ENCODE measurements at regions not wholly inside any gene's neighbourhood (a gene's known extent, or its start where the extent isn't known, plus 50 kb on each side); places are given as distances from the start of the nearest gene placed in this dataset.
"Not testable (repeated sequence)": the region's sequence is repeated elsewhere in the genome, so short reads cannot be mapped to it uniquely, and the experiment has no call there.

GRCh38 chr10:44008270-44008916, 359.7 kb upstream of the ZNF32 start:
- DNase-seq (ENCODE audit: low read depth in 3 of 3) = no peak

- no peak for DNase-seq (ENCODE audit: low read depth in 3 of 3)
Measured at GRCh38 chr10:44006771-44007170, 358.1 kb upstream of the ZNF32 start.

- no peak for DNase-seq (ENCODE audit: low read depth in 3 of 3)
Measured at GRCh38 chr10:44005788-44006099, 357.1 kb upstream of the ZNF32 start.

GRCh38 chr10:44004913-44005787, 356.5 kb upstream of the ZNF32 start:
- DNase-seq (ENCODE audit: low read depth in 3 of 3) = no peak

GRCh38 chr10:43998021-43998809, 349.5 kb upstream of the ZNF32 start:
- DNase-seq (ENCODE audit: low read depth in 3 of 3) = no peak

DNA sequence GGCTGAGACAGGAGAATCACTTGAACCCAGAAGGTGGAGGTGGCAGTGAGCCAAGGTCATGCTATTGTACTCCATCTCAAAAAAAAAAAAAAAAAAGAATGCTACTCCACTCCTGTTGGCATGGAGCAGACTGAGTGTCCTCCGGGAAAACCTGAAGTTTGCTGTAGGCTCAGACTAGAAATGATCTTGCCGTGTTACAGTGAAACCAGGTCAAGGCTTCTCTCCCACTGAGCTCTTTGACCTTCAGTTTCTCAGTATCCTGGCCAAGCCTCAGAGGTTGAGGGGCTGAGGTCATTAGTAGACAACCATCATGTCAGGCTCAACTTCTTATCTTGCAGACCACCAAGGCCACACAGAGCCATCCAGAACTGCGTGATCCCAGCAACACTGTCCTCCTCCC, 348.6 kb upstream of the ZNF32 start:
- DNase-seq (ENCODE audit: low read depth in 3 of 3) = no peak

- no peak for DNase-seq (ENCODE audit: low read depth in 3 of 3)
Measured at GRCh38 chr10:43994539-43994938, 345.9 kb upstream of the ZNF32 start.

- DNase-seq (ENCODE audit: low read depth in 3 of 3) = not testable (repeated sequence)
Measured at GRCh38 chr10:43992816-43993215, 344.1 kb upstream of the ZNF32 start.

DNA sequence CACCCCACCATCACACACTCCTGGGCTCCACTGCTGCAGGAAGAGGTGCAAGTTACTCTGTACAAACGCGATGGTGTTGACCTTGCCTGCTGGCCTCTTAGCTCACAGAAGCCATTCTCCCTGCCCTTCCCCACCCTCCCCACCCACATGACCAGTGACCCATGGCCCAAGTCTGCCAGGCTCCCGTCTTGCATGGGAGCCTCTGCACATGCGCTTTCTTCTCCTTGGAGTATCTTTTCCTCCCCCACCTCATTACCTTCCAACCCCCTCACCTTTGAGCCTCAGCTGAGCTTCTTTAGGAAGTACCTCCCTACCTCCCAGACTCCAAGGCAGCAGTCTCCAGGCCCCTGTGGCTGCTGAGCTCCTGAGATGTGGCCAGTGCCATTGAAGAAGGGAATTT, 337.7 kb upstream of the ZNF32 start:
- no peak for DNase-seq (ENCODE audit: low read depth in 3 of 3)

DNA sequence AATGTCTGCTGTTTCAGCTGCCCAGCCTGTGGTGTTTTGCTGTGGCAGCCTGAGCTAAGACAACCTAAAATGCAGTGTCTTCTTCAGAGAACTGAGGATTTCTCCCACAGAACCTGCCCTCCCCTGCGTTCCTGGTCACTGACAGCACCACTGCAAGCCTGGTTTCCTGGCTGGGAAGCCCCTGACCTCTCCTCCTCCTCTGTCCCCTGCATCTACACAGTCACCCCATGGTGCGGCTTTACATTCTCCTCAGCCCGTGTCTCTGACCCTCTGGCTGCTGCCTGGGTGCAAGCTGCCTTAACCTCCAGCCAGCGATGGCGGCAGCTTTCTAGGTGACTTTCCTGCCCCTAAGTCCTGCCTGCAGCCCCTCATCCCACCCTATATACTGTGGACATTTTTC, 337.3 kb upstream of the ZNF32 start:
- no peak for DNase-seq (ENCODE audit: low read depth in 3 of 3)

DNA sequence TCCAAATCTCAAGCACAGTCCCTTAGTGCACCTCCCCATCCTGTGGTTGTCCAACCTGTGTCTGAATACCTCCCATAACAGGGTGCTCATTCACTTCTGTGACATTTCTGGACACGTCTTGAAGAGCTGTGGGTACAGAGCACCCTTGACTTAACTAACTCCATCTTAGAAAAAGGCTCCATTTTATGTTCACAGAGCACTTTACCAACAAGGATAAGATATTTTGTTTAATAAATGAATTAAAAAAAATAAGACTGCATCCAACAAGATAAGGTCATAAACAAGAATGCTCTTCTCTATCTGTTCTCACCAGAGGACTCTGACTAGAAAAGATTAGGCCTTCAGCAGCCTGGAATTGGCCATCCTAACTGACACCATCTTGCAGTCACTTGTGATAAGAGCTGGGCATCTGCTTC, 335.2 kb upstream of the ZNF32 start:
- no peak for DNase-seq (ENCODE audit: low read depth in 3 of 3)

- DNase-seq (ENCODE audit: low read depth in 3 of 3) = no peak
Measured at GRCh38 chr10:43983405-43983804, 334.7 kb upstream of the ZNF32 start.

GRCh38 chr10:43982250-43982649, 333.6 kb upstream of the ZNF32 start:
- DNase-seq (ENCODE audit: low read depth in 3 of 3) = no peak

- DNase-seq (ENCODE audit: low read depth in 3 of 3) = no peak
Measured at GRCh38 chr10:43981696-43982095, 333.0 kb upstream of the ZNF32 start.

GRCh38 chr10:43981232-43981631, 332.6 kb upstream of the ZNF32 start:
- DNase-seq (ENCODE audit: low read depth in 3 of 3) = no peak

- no peak for DNase-seq (ENCODE audit: low read depth in 3 of 3)
Measured at GRCh38 chr10:43980715-43981114, 332.0 kb upstream of the ZNF32 start.

DNA sequence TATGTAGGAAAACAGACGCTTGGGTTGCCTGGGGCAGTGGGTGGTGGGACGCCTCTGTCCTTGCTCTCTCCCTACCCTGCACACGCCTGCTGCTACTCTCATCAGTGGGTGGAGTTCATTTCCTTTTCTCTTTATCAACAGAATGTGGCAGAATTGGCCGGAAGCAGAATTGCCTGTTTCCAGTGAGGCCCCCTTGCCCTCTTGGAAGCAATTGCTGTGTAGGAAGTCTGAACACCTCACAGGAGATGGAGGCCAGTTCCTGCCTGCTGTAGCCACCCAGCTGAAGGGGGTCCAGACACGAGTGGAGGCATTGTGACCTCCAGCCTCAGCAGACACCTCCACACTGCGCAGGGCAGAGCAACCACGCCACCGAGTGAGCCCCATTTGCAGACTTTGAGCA, 331.6 kb upstream of the ZNF32 start:
- DNase-seq (ENCODE audit: low read depth in 3 of 3) = no peak

- no peak for DNase-seq (ENCODE audit: low read depth in 3 of 3)
Measured at GRCh38 chr10:43979551-43979950, 330.9 kb upstream of the ZNF32 start.

- DNase-seq (ENCODE audit: low read depth in 3 of 3) = no peak
Measured at GRCh38 chr10:43978936-43979335, 330.3 kb upstream of the ZNF32 start.

DNA sequence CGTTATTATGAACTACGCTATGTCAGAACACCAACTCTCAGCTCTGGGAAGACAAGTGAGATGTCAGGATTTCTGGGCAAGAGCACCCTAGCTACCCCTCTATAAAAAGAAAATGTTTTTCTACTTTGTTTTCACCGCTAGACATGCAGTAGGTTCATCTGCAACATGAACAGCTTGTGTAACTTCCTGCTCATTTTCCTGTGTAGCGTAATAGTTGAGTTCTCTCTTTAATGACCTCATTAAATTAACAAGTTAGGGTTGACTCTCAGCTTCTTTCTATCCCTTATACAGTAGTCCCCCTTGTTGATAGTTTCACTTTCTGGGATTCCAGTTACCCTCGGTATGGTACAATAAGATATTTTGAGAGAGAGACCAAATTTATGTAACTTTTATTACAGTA, 329.4 kb upstream of the ZNF32 start:
- no peak for DNase-seq (ENCODE audit: low read depth in 3 of 3)

DNA sequence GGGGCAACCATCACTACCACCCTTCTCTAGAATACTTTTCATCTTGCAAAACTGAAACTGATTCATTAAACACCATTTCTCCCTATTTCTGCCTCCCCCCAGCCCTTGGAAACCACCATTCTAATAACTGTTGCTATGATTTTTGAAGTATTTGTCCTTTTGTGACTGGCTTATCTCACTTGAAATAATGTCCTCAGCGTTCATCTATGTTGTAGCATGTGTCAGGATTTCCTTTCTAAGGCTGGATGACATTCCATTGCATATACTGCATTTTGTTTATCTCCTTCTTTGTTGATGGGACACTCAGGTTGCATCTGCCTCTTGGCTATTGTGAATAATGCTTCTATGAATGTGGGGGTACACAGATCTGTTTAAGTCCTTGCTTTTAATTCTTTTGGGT, 327.6 kb upstream of the ZNF32 start:
- DNase-seq (ENCODE audit: low read depth in 3 of 3) = no peak

DNA sequence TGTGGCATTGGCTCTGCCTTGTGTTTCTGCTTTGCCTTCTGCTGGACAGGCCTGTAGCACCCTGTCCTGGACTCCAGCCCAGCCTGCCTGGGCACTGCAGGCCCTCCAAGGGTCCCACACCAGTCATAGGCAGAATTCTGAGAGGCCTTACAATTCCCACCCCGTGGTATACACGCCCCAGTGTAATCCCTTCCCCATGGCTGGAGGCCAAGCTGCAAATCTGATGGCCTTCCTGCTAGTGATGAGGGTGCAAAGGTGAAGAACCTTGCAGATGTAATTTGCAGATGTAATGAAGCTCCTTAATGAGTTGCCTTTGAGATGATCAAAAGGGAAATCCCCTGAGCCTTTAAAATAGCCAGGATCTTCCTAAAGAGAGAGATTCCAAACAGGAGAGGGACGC, 325.1 kb upstream of the ZNF32 start:
- DNase-seq (ENCODE audit: low read depth in 3 of 3) = no peak

Measured in stimulated activated CD4-positive, alpha-beta T cell treated with anti-CD3 and anti-CD28 coated beads, TNF-alpha, amount 100 ng/mL, for 48 hours (primary cell).